Heart left ventricle (tissue), 13 donors: ENCODE measurements at regions not wholly inside any gene's neighbourhood (a gene's known extent, or its start where the extent isn't known, plus 50 kb on each side); places are given as distances from the start of the nearest gene placed in this dataset.

Experiments
- POLR2A ChIP-seq, 2 donors: fragments of 450-650 bp; IDR thresholded peaks; one replicate each; pipeline ENCODE4 v1.6.1; 2017; ENCODE audit warnings: antibody characterized with exemption in 2 of 2, mild to moderate bottlenecking in 2 of 2, moderate library complexity in 2 of 2
- TF ChIP-seq, protein P1 (sequence below), 12 donors: fragments of 200-600 bp; sonication (generic) in 4 of 12; IDR thresholded peaks; one replicate each; pipeline versions ENCODE4 v1.5.0 to v1.8.0; 2018 to 2022; ENCODE audit warnings: antibody characterized with exemption in 12 of 12, mild to moderate bottlenecking in 5 of 12
- donor health status: ischemic (EF 13 %, LVEDD 7.1; RV severe dilation, severe dysfunction).
- donor health status: DM: no; HTN: yes; CAD: no.
- donor health status: DM: no; HTN: no; CAD: no.
- donor health status: ischemic (EF 25% LVEDD 6.9; RV normal size, moderate dysfunction).
- donor health status: ischemic (EF 25% LVEDD 5.7; RV mildly dilated, moderate dysfunction).
- donor health status: ischemic (EF 35%, LVEDD 5.7; RV mildly dilated, moderate dysfunction).
- donor health status: nonischemic (EF 11% LVEDD 7.7; RV severe dilation, severe dysfunction).
- donor health status: DM: yes; HTN: yes; CAD: no.
- donor health status: PGD.
- donor health status: ischemic (EF 29% LVEDD 5.4; RV normal size, mild dysfunction).
- donor health status: nonischemic (EF 23%, LVEDD 6.1; RV moderate dilation, normal function).

GRCh38 chr1:209497729-209498128 lies 85.8 kb upstream of the CAMK1G start:
- TF ChIP-seq, protein P1, sequence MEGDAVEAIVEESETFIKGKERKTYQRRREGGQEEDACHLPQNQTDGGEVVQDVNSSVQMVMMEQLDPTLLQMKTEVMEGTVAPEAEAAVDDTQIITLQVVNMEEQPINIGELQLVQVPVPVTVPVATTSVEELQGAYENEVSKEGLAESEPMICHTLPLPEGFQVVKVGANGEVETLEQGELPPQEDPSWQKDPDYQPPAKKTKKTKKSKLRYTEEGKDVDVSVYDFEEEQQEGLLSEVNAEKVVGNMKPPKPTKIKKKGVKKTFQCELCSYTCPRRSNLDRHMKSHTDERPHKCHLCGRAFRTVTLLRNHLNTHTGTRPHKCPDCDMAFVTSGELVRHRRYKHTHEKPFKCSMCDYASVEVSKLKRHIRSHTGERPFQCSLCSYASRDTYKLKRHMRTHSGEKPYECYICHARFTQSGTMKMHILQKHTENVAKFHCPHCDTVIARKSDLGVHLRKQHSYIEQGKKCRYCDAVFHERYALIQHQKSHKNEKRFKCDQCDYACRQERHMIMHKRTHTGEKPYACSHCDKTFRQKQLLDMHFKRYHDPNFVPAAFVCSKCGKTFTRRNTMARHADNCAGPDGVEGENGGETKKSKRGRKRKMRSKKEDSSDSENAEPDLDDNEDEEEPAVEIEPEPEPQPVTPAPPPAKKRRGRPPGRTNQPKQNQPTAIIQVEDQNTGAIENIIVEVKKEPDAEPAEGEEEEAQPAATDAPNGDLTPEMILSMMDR (IDR thresholded peaks at IDR 0.05) = no peak
- no peak for TF ChIP-seq POLR2A (IDR thresholded peaks at IDR 0.05)
